ENCODE measurements at regions not wholly inside any gene's neighbourhood (a gene's known extent, or its start where the extent isn't known, plus 50 kb on each side); places are given as distances from the start of the nearest gene placed in this dataset.

- TF ChIP-seq, protein P1, sequence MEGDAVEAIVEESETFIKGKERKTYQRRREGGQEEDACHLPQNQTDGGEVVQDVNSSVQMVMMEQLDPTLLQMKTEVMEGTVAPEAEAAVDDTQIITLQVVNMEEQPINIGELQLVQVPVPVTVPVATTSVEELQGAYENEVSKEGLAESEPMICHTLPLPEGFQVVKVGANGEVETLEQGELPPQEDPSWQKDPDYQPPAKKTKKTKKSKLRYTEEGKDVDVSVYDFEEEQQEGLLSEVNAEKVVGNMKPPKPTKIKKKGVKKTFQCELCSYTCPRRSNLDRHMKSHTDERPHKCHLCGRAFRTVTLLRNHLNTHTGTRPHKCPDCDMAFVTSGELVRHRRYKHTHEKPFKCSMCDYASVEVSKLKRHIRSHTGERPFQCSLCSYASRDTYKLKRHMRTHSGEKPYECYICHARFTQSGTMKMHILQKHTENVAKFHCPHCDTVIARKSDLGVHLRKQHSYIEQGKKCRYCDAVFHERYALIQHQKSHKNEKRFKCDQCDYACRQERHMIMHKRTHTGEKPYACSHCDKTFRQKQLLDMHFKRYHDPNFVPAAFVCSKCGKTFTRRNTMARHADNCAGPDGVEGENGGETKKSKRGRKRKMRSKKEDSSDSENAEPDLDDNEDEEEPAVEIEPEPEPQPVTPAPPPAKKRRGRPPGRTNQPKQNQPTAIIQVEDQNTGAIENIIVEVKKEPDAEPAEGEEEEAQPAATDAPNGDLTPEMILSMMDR (IDR thresholded peaks at IDR 0.05) = no peak
- no peak for TF ChIP-seq POLR2AphosphoS5 (IDR thresholded peaks at IDR 0.05)
Observed at GRCh38 chr16:25434064-25434463, 176.4 kb upstream of the ZKSCAN2 start.
